ENCODE measurements at regions not wholly inside any gene's neighbourhood (a gene's known extent, or its start where the extent isn't known, plus 50 kb on each side); places are given as distances from the start of the nearest gene placed in this dataset.
"Not testable (repeated sequence)": the region's sequence is repeated elsewhere in the genome, so short reads cannot be mapped to it uniquely, and the experiment has no call there.

- no peaks in the 10 kb centered on the region for H3K4me1 ChIP-seq (ENCODE audit: control insufficient read depth in 1 of 2, insufficient read depth in 1 of 2, low read depth in 1 of 2, low read length in 1 of 2)
- H3K36me3 ChIP-seq: no peaks in the 10 kb centered on the region
- no peaks in the 10 kb centered on the region for H3K9me3 ChIP-seq
- H3K27ac ChIP-seq: no peak overlapping the region
- no peaks in the 10 kb centered on the region for H3K27me3 ChIP-seq
- TF ChIP-seq, protein P1, sequence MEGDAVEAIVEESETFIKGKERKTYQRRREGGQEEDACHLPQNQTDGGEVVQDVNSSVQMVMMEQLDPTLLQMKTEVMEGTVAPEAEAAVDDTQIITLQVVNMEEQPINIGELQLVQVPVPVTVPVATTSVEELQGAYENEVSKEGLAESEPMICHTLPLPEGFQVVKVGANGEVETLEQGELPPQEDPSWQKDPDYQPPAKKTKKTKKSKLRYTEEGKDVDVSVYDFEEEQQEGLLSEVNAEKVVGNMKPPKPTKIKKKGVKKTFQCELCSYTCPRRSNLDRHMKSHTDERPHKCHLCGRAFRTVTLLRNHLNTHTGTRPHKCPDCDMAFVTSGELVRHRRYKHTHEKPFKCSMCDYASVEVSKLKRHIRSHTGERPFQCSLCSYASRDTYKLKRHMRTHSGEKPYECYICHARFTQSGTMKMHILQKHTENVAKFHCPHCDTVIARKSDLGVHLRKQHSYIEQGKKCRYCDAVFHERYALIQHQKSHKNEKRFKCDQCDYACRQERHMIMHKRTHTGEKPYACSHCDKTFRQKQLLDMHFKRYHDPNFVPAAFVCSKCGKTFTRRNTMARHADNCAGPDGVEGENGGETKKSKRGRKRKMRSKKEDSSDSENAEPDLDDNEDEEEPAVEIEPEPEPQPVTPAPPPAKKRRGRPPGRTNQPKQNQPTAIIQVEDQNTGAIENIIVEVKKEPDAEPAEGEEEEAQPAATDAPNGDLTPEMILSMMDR (IDR thresholded peaks at IDR 0.05): no peak
- no peak overlapping the region for H3K4me3 ChIP-seq (ENCODE audit: low read depth in 1 of 2, low read length in 1 of 2)
These were observed 522.2 kb upstream of the CNTNAP5 start for GRCh38 chr2:123502931-123503330.

- Histone ChIP-seq H3K27ac (no peak overlapping the region), H3K4me3 (ENCODE audit: low read depth in 1 of 2, low read length in 1 of 2) (no peak overlapping the region), H3K4me1 (ENCODE audit: control insufficient read depth in 1 of 2, insufficient read depth in 1 of 2, low read depth in 1 of 2, low read length in 1 of 2) (no peaks in the 10 kb centered on the region), H3K27me3 (no peaks in the 10 kb centered on the region), H3K9me3 (no peaks in the 10 kb centered on the region), H3K36me3 (no peaks in the 10 kb centered on the region)
- TF ChIP-seq, protein P1 (IDR thresholded peaks at IDR 0.05): no peak
These were observed 512.5 kb upstream of the CNTNAP5 start for GRCh38 chr2:123512547-123512946.

GRCh38 chr2:123513351-123513750 lies 511.7 kb upstream of the CNTNAP5 start:
- Histone ChIP-seq H3K36me3 (no peaks in the 10 kb centered on the region), H3K4me1 (ENCODE audit: control insufficient read depth in 1 of 2, insufficient read depth in 1 of 2, low read depth in 1 of 2, low read length in 1 of 2) (no peaks in the 10 kb centered on the region), H3K4me3 (ENCODE audit: low read depth in 1 of 2, low read length in 1 of 2) (no peak overlapping the region), H3K27ac (no peak overlapping the region), H3K9me3 (no peaks in the 10 kb centered on the region), H3K27me3 (no peaks in the 10 kb centered on the region)
- TF ChIP-seq, protein P1 (IDR thresholded peaks at IDR 0.05): no peak

DNA sequence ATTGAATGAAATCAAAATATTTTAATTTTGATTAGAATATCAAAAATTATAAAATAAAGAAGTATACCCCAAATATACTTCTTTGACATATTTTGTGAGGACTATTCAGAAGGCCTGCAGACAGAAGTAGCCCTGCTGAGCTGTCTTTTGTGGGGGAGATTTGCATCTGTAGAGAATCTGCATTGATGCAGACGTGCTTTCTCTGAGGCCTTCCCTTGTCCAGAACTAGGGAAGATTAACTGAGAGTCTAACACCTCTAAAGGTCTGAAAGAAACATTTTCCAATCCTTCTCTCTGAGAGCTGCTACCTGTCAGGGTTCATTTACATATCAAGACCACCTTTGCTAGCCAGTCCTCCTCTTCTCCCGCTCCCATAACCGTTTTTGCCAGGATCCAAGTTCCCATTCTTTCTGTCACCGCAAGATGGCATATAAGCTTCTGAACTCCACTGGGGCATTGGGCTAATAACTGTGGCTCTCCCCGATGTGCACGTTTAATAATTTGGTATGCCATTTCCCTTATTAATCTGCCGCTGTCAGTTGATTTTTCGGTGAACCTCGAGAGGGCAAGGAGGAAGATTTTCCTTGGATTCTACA lies 510.4 kb upstream of the CNTNAP5 start:
- no peaks in the 10 kb centered on the region for H3K4me1 ChIP-seq (ENCODE audit: control insufficient read depth in 1 of 2, insufficient read depth in 1 of 2, low read depth in 1 of 2, low read length in 1 of 2)
- no peaks in the 10 kb centered on the region for H3K36me3 ChIP-seq
- TF ChIP-seq, protein P1 (IDR thresholded peaks at IDR 0.05): no peak
- H3K27ac ChIP-seq: no peak overlapping the region
- no peaks in the 10 kb centered on the region for H3K9me3 ChIP-seq
- no peaks in the 10 kb centered on the region for H3K27me3 ChIP-seq
- H3K4me3 ChIP-seq (ENCODE audit: low read depth in 1 of 2, low read length in 1 of 2): no peak overlapping the region

- H3K4me1 ChIP-seq (ENCODE audit: control insufficient read depth in 1 of 2, insufficient read depth in 1 of 2, low read depth in 1 of 2, low read length in 1 of 2): no peaks in the 10 kb centered on the region
- no peak overlapping the region for H3K4me3 ChIP-seq (ENCODE audit: low read depth in 1 of 2, low read length in 1 of 2)
- H3K27ac ChIP-seq: no peak overlapping the region
- TF ChIP-seq, protein P1 (IDR thresholded peaks at IDR 0.05): no peak
- no peaks in the 10 kb centered on the region for H3K9me3 ChIP-seq
- H3K27me3 ChIP-seq: no peaks in the 10 kb centered on the region
- H3K36me3 ChIP-seq: no peaks in the 10 kb centered on the region
These were observed 506.7 kb upstream of the CNTNAP5 start for GRCh38 chr2:123518367-123518766.

- Histone ChIP-seq H3K4me1 (ENCODE audit: control insufficient read depth in 1 of 2, insufficient read depth in 1 of 2, low read depth in 1 of 2, low read length in 1 of 2) (no peaks in the 10 kb centered on the region), H3K36me3 (no peaks in the 10 kb centered on the region), H3K9me3 (no peaks in the 10 kb centered on the region), H3K27ac (no peak overlapping the region), H3K4me3 (ENCODE audit: low read depth in 1 of 2, low read length in 1 of 2) (no peak overlapping the region), H3K27me3 (no peaks in the 10 kb centered on the region)
- TF ChIP-seq, protein P1 (IDR thresholded peaks at IDR 0.05): no peak
These were observed 503.2 kb upstream of the CNTNAP5 start for GRCh38 chr2:123521854-123522253.

- not testable (repeated sequence) for H3K4me3 ChIP-seq (ENCODE audit: low read depth in 1 of 2, low read length in 1 of 2); H3K27ac ChIP-seq; H3K27me3 ChIP-seq; H3K9me3 ChIP-seq; H3K36me3 ChIP-seq; H3K4me1 ChIP-seq (ENCODE audit: control insufficient read depth in 1 of 2, insufficient read depth in 1 of 2, low read depth in 1 of 2, low read length in 1 of 2)
These were observed 502.6 kb upstream of the CNTNAP5 start for GRCh38 chr2:123522498-123522897.
